ENCODE measurements at regions not wholly inside any gene's neighbourhood (a gene's known extent, or its start where the extent isn't known, plus 50 kb on each side); places are given as distances from the start of the nearest gene placed in this dataset.

GRCh38 chr9:25381141-25381540 is 297.1 kb downstream of the TUSC1 start:
- FAIRE-seq (no peak), DNase-seq (ENCODE audit: low read depth) (no peak)
- no peak overlapping the region for H3K4me3 ChIP-seq (ENCODE audit: low read depth, low read length)
- H3K36me3 ChIP-seq (ENCODE audit: control insufficient read depth, insufficient read depth, low read length) = no peaks in the 10 kb centered on the region
- no peak for TF ChIP-seq CTCF (IDR thresholded peaks at IDR 0.05; ENCODE audit: insufficient read depth, low read length, severe bottlenecking)
- H3K27me3 ChIP-seq (ENCODE audit: control insufficient read depth, insufficient read depth, low read length) = no peaks in the 10 kb centered on the region

GRCh38 chr9:25377039-25377438 is 301.2 kb downstream of the TUSC1 start:
- no peak for FAIRE-seq
- no peak for TF ChIP-seq CTCF (IDR thresholded peaks at IDR 0.05; ENCODE audit: insufficient read depth, low read length, severe bottlenecking)
- Histone ChIP-seq H3K4me3 (ENCODE audit: low read depth, low read length) (no peak overlapping the region), H3K27me3 (ENCODE audit: control insufficient read depth, insufficient read depth, low read length) (no peaks in the 10 kb centered on the region), H3K36me3 (ENCODE audit: control insufficient read depth, insufficient read depth, low read length) (no peaks in the 10 kb centered on the region)
- no peak for DNase-seq (ENCODE audit: low read depth)

- Histone ChIP-seq H3K36me3 (ENCODE audit: control insufficient read depth, insufficient read depth, low read length) (no peaks in the 10 kb centered on the region), H3K27me3 (ENCODE audit: control insufficient read depth, insufficient read depth, low read length) (no peaks in the 10 kb centered on the region), H3K4me3 (ENCODE audit: low read depth, low read length) (no peak overlapping the region)
- TF ChIP-seq CTCF (IDR thresholded peaks at IDR 0.05; ENCODE audit: insufficient read depth, low read length, severe bottlenecking) = no peak
- no peak for DNase-seq (ENCODE audit: low read depth)
- FAIRE-seq = no peak
Measured at GRCh38 chr9:25374281-25374680, 304.0 kb downstream of the TUSC1 start.

GRCh38 chr9:25366906-25367305 is 311.3 kb downstream of the TUSC1 start:
- FAIRE-seq (no peak), DNase-seq (ENCODE audit: low read depth) (no peak)
- Histone ChIP-seq H3K27me3 (ENCODE audit: control insufficient read depth, insufficient read depth, low read length) (no peaks in the 10 kb centered on the region), H3K36me3 (ENCODE audit: control insufficient read depth, insufficient read depth, low read length) (no peaks in the 10 kb centered on the region), H3K4me3 (ENCODE audit: low read depth, low read length) (no peak overlapping the region)
- TF ChIP-seq CTCF (IDR thresholded peaks at IDR 0.05; ENCODE audit: insufficient read depth, low read length, severe bottlenecking) = no peak

- FAIRE-seq (no peak), DNase-seq (ENCODE audit: low read depth) (peak; percentile 4)
- Histone ChIP-seq H3K36me3 (ENCODE audit: control insufficient read depth, insufficient read depth, low read length) (no peaks in the 10 kb centered on the region), H3K4me3 (ENCODE audit: low read depth, low read length) (no peak overlapping the region), H3K27me3 (ENCODE audit: control insufficient read depth, insufficient read depth, low read length) (no peaks in the 10 kb centered on the region)
- no peak for TF ChIP-seq CTCF (IDR thresholded peaks at IDR 0.05; ENCODE audit: insufficient read depth, low read length, severe bottlenecking)
Measured at GRCh38 chr9:25353783-25354182, 324.5 kb downstream of the TUSC1 start.

GRCh38 chr9:25350011-25350410 is 328.2 kb downstream of the TUSC1 start:
- FAIRE-seq (no peak), DNase-seq (ENCODE audit: low read depth) (no peak)
- Histone ChIP-seq H3K27me3 (ENCODE audit: control insufficient read depth, insufficient read depth, low read length) (no peaks in the 10 kb centered on the region), H3K36me3 (ENCODE audit: control insufficient read depth, insufficient read depth, low read length) (no peaks in the 10 kb centered on the region), H3K4me3 (ENCODE audit: low read depth, low read length) (no peak overlapping the region)
- TF ChIP-seq CTCF (IDR thresholded peaks at IDR 0.05; ENCODE audit: insufficient read depth, low read length, severe bottlenecking) = no peak

Data from bronchial epithelial cell (primary cell).